Adrenal gland (tissue), 5 donors: ENCODE measurements at regions not wholly inside any gene's neighbourhood (a gene's known extent, or its start where the extent isn't known, plus 50 kb on each side); places are given as distances from the start of the nearest gene placed in this dataset.

Experiments used
- POLR2A ChIP-seq, 2 donors: fragments of 450-650 bp; IDR thresholded peaks; one replicate each; pipeline ENCODE4 v1.6.1; 2017; ENCODE audit warnings: antibody characterized with exemption in 2 of 2, mild to moderate bottlenecking in 2 of 2, moderate library complexity in 1 of 2
- TF ChIP-seq, protein P1 (sequence below), 6 experiments: fragments of 450-650 bp in 4 of 6; fragments of 200-600 bp in 2 of 6; sonication (generic) in 1 of 6; IDR thresholded peaks; 1 replicate in 5 of 6; 2 replicates in 1 of 6; pipeline versions ENCODE4 v1.5.1 to v1.8.0; 2016 to 2021; ENCODE audit warnings: antibody characterized with exemption in 6 of 6, mild to moderate bottlenecking in 2 of 6, moderate library complexity in 1 of 6
- donor health status: DM: no; HTN: no; CAD: no.

DNA sequence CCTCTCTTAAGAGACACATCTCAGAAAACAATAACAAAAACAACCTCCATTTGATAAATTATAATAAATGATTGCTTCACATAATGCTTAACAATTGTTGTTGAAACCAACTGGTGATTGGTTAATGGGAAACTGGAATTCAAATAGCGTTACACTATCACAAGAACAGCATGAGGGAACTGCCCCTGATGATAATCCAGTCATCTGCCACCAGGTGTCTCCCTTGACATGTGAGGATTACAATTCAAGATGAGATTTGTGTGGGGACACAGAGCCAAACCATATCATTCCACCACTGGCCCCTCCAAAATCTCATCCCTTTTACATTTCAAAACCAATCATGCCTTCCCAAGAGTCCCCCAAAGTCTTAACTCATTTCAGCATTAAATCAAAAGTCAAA, 375.9 kb downstream of the BMPER start:
- TF ChIP-seq, protein P1, sequence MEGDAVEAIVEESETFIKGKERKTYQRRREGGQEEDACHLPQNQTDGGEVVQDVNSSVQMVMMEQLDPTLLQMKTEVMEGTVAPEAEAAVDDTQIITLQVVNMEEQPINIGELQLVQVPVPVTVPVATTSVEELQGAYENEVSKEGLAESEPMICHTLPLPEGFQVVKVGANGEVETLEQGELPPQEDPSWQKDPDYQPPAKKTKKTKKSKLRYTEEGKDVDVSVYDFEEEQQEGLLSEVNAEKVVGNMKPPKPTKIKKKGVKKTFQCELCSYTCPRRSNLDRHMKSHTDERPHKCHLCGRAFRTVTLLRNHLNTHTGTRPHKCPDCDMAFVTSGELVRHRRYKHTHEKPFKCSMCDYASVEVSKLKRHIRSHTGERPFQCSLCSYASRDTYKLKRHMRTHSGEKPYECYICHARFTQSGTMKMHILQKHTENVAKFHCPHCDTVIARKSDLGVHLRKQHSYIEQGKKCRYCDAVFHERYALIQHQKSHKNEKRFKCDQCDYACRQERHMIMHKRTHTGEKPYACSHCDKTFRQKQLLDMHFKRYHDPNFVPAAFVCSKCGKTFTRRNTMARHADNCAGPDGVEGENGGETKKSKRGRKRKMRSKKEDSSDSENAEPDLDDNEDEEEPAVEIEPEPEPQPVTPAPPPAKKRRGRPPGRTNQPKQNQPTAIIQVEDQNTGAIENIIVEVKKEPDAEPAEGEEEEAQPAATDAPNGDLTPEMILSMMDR (IDR thresholded peaks at IDR 0.05) = no peak
- TF ChIP-seq POLR2A (IDR thresholded peaks at IDR 0.05) = no peak
